Lower leg skin (tissue), 3 donors: ENCODE measurements at regions not wholly inside any gene's neighbourhood (a gene's known extent, or its start where the extent isn't known, plus 50 kb on each side); places are given as distances from the start of the nearest gene placed in this dataset.

ENCODE experiments used
- CTCF ChIP-seq, 3 donors: fragments of 450-650 bp; IDR thresholded peaks; one replicate each; pipeline ENCODE4 v1.5.1; 2016; ENCODE audit warnings: antibody characterized with exemption in 3 of 3, mild to moderate bottlenecking in 3 of 3, moderate library complexity in 2 of 3
- POLR2A ChIP-seq, 2 donors: fragments of 450-650 bp; IDR thresholded peaks; one replicate each; pipeline ENCODE4 v1.6.1; 2016 to 2017; ENCODE audit warnings: antibody characterized with exemption in 2 of 2, mild to moderate bottlenecking in 1 of 2, moderate library complexity in 1 of 2

- no peak for TF ChIP-seq CTCF (IDR thresholded peaks at IDR 0.05)
- TF ChIP-seq POLR2A (IDR thresholded peaks at IDR 0.05) = no peak
Measured at GRCh38 chr3:8164145-8164544, 337.5 kb upstream of the LMCD1 start.
